Testis (tissue), 2 donors: ENCODE measurements at regions not wholly inside any gene's neighbourhood (a gene's known extent, or its start where the extent isn't known, plus 50 kb on each side); places are given as distances from the start of the nearest gene placed in this dataset.

Source experiments
- CTCF ChIP-seq, 3 experiments: fragments of 450-650 bp in 2 of 3; fragments of 200-600 bp in 1 of 3; sonication (generic) in 1 of 3; IDR thresholded peaks; one replicate each; pipeline ENCODE4 v1.5.1; 2016 to 2019; ENCODE audit warnings: antibody characterized with exemption in 3 of 3, mild to moderate bottlenecking in 2 of 3, moderate library complexity in 1 of 3
- POLR2A ChIP-seq: fragments of 450-650 bp; IDR thresholded peaks from one replicate; pipeline ENCODE4 v1.6.1; 2017; ENCODE audit warnings: antibody characterized with exemption, mild to moderate bottlenecking, moderate library complexity

DNA sequence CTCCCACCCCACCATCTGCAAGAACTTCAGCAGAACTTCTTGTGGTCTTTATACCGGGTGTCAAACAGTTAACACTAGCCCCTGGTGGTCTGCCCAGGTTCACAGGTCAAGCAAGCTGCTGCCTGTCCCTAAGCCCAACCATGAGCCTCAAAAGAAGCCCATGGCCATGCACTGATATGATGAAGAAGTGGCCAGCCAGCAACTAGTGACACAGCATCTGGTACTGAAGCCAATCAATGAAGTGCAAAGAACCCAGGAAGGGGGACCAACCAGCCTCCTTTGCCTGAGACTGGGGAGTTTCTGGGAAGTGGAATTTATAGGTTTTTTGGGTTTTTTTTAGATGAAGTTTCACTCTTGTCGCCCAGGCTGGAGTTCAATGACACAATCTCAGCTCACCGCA is 127.8 kb downstream of the MAFB start:
- no peak for TF ChIP-seq CTCF (IDR thresholded peaks at IDR 0.05)
- TF ChIP-seq POLR2A: no peak
